HCT116 (cell line): ENCODE measurements at regions not wholly inside any gene's neighbourhood (a gene's known extent, or its start where the extent isn't known, plus 50 kb on each side); places are given as distances from the start of the nearest gene placed in this dataset.

Experiments used
- ATAC-seq: fragments of 200-7000 bp; cut with Tn5 transposase; 2 replicates; pipeline ENCODE4 v1.9.1; 2020; ENCODE audit warnings: mild to moderate bottlenecking, moderate library complexity
- BruUV-seq: library from RNA; stranded (reverse); fragments of 400-500 nt; replicated peaks from 2 replicates; lab custom pipeline; 2021; lab: Mats Ljungman, UMichigan
- CTCF ChIA-PET: fragments of 300-600 bp; sonication (Branson Sonifier 250); formaldehyde crosslinking; loops from one replicate; lab custom pipeline; 2021; ENCODE audit warnings: antibody characterized with exemption; lab: Charles Lee
- POLR2A ChIA-PET: fragments of 300-600, 350-600 bp; sonication (Branson Sonifier 250); formaldehyde crosslinking; loops from one replicate; lab custom pipeline; 2021; ENCODE audit warnings: antibody characterized with exemption; lab: Charles Lee
- RAD21 ChIA-PET, 2 experiments: fragments of 300-600 bp; sonication (Branson Sonifier 250); formaldehyde crosslinking; loops; one replicate each; lab custom pipeline; 2023; ENCODE audit warnings: low total read pairs in 2 of 2; ENCODE audit not compliant: uncharacterized antibody in 2 of 2, unreplicated experiment in 2 of 2, low non-redundant PET in 1 of 2; lab: Charles Lee
- DNase-seq: peaks from one replicate; pipeline ENCODE4 v3.0.0-alpha.2; 2010; ENCODE audit warnings: low read depth, low spot score
- H2AFZ ChIP-seq: fragments of 200-600 bp; shearing (Covaris generic), sonication (generic); 2 replicates; pipeline ENCODE4 v1.6.1; 2017; ENCODE audit warnings: low read depth, mixed run types, mixed read lengths, antibody characterized with exemption, low read length; ENCODE audit not compliant: poor library complexity, severe bottlenecking
- H3K27ac ChIP-seq: 2 replicates; pipeline ENCODE4 v1.5.1; 2012; ENCODE audit warnings: low read depth, low read length
- H3K27me3 ChIP-seq: fragments of 200-600 bp; sonication (generic); 2 replicates; pipeline ENCODE4 v1.6.1; 2016; ENCODE audit warnings: mixed run types, low read length, mixed read lengths; ENCODE audit not compliant: insufficient read depth
- H3K36me3 ChIP-seq, 2 experiments: fragments of 200-500 bp in 1 of 2; fragments of 200-600 bp in 1 of 2; sonication (Bioruptor generic) in 1 of 2; sonication (generic) in 1 of 2; 2 replicates each; pipeline versions ENCODE4 v1.5.1 to v1.6.1; 2014 to 2016; ENCODE audit warnings: low read length in 2 of 2, inconsistent platforms in 1 of 2, mixed read lengths in 1 of 2, mixed run types in 1 of 2; ENCODE audit not compliant: insufficient read depth in 2 of 2, control insufficient read depth in 1 of 2
- H3K4me1 ChIP-seq, 2 experiments: fragments of 200-600 bp in 1 of 2; sonication (generic) in 1 of 2; 2 replicates each; pipeline versions ENCODE4 v1.5.1 to v1.6.1; 2012 to 2017; ENCODE audit warnings: low read length in 2 of 2, inconsistent platforms in 1 of 2, mild to moderate bottlenecking in 1 of 2, mixed read lengths in 1 of 2, mixed run types in 1 of 2, moderate library complexity in 1 of 2; ENCODE audit not compliant: insufficient read depth in 2 of 2, control insufficient read depth in 1 of 2
- H3K4me2 ChIP-seq: fragments of 200-600 bp; sonication (generic); 2 replicates; pipeline ENCODE4 v1.6.1; 2017; ENCODE audit warnings: mixed run types, low read length, mixed read lengths
- H3K4me3 ChIP-seq, 2 experiments: fragments of 200-600 bp in 1 of 2; sonication (generic) in 1 of 2; replicated peaks in 1 of 2; 2 replicates each; pipeline ENCODE4 v1.5.1; 2011 to 2016; ENCODE audit warnings: low read length in 2 of 2, control low read depth in 1 of 2, low read depth in 1 of 2, mild to moderate bottlenecking in 1 of 2, mixed read lengths in 1 of 2, mixed run types in 1 of 2
- H3K79me2 ChIP-seq: fragments of 200-600 bp; sonication (generic); 2 replicates; pipeline ENCODE4 v1.6.1; 2017; ENCODE audit warnings: mild to moderate bottlenecking, mixed run types, low read length, moderate library complexity, mixed read lengths; ENCODE audit not compliant: insufficient read depth
- H3K9ac ChIP-seq: fragments of 200-600 bp; sonication (generic); 2 replicates; pipeline ENCODE4 v1.6.1; 2016; ENCODE audit warnings: low read length, mixed read lengths
- H3K9me2 ChIP-seq: fragments of 200-600 bp; sonication (generic), shearing (Covaris generic); 2 replicates; pipeline ENCODE4 v1.6.1; 2017; ENCODE audit warnings: mixed run types, mild to moderate bottlenecking, moderate library complexity; ENCODE audit not compliant: insufficient read depth
- H3K9me3 ChIP-seq, 2 experiments: fragments of 200-500 bp in 1 of 2; fragments of 200-600 bp in 1 of 2; sonication (Bioruptor generic) in 1 of 2; sonication (generic) in 1 of 2; 2 replicates each; pipeline ENCODE4 v1.6.1; 2014 to 2017; ENCODE audit warnings: low read length in 2 of 2, mixed read lengths in 2 of 2, inconsistent platforms in 1 of 2, low read depth in 1 of 2, mild to moderate bottlenecking in 1 of 2, mixed run types in 1 of 2, moderate library complexity in 1 of 2; ENCODE audit not compliant: control insufficient read depth in 1 of 2, insufficient read depth in 1 of 2
- H4K20me1 ChIP-seq: fragments of 200-600 bp; sonication (generic), shearing (Covaris generic); 2 replicates; pipeline ENCODE4 v1.6.1; 2017; ENCODE audit warnings: mixed run types, mild to moderate bottlenecking, moderate library complexity; ENCODE audit not compliant: insufficient read depth
- CBX3 ChIP-seq: IDR thresholded peaks from 2 replicates; pipeline ENCODE4 v1.6.1; 2012; ENCODE audit warnings: low read depth
- CEBPB ChIP-seq: IDR thresholded peaks from 2 replicates; pipeline ENCODE4 v1.6.1; 2012; ENCODE audit warnings: low read depth
- EZH2 ChIP-seq: fragments of 200-600 bp; sonication (generic); IDR thresholded peaks from 2 replicates; pipeline ENCODE4 v1.6.1; 2017; ENCODE audit warnings: antibody characterized with exemption, mixed run types
- EZH2phosphoT487 ChIP-seq: fragments of 200-600 bp; IDR thresholded peaks from 2 replicates; pipeline ENCODE4 v1.6.1; 2018; ENCODE audit warnings: antibody characterized with exemption, borderline replicate concordance
- FOSL1 ChIP-seq: IDR thresholded peaks from 2 replicates; pipeline ENCODE4 v1.6.1; 2012; ENCODE audit warnings: low read depth
- RAD21 ChIP-seq: IDR thresholded peaks from 2 replicates; pipeline ENCODE4 v1.6.1; 2012; ENCODE audit warnings: low read depth, mild to moderate bottlenecking
- SP1 ChIP-seq: IDR thresholded peaks from 2 replicates; pipeline ENCODE4 v1.6.1; 2012; ENCODE audit warnings: low read depth
- SRF ChIP-seq: IDR thresholded peaks from 2 replicates; pipeline ENCODE4 v1.6.1; 2012; ENCODE audit warnings: low read depth
- YY1 ChIP-seq: IDR thresholded peaks from 2 replicates; pipeline ENCODE4 v1.6.1; 2011; ENCODE audit warnings: low read length, low read depth, moderate library complexity, mild to moderate bottlenecking; ENCODE audit not compliant: insufficient replicate concordance; ENCODE audit errors: extremely low read depth
- intact Hi-C: fragments of 100-400 bp; cut with micrococcal nuclease; formaldehyde crosslinking; loops from 2 replicates; pipeline ENCODE4 v1.10.0; 2022
- TF ChIP-seq, protein P1 (sequence below), 3 experiments: fragments of 200-600 bp in 1 of 3; sonication (generic) in 1 of 3; IDR thresholded peaks in 2 of 3; conservative IDR thresholded peaks in 1 of 3; 2 replicates each; pipeline ENCODE4 v1.5.1; 2012 to 2017; ENCODE audit warnings: low read depth in 2 of 3, low read length in 2 of 3, antibody characterized with exemption in 1 of 3, borderline replicate concordance in 1 of 3, control low read depth in 1 of 3, mild to moderate bottlenecking in 1 of 3, mixed read lengths in 1 of 3, mixed run types in 1 of 3, moderate library complexity in 1 of 3; ENCODE audit not compliant: insufficient read depth in 1 of 3

DNA sequence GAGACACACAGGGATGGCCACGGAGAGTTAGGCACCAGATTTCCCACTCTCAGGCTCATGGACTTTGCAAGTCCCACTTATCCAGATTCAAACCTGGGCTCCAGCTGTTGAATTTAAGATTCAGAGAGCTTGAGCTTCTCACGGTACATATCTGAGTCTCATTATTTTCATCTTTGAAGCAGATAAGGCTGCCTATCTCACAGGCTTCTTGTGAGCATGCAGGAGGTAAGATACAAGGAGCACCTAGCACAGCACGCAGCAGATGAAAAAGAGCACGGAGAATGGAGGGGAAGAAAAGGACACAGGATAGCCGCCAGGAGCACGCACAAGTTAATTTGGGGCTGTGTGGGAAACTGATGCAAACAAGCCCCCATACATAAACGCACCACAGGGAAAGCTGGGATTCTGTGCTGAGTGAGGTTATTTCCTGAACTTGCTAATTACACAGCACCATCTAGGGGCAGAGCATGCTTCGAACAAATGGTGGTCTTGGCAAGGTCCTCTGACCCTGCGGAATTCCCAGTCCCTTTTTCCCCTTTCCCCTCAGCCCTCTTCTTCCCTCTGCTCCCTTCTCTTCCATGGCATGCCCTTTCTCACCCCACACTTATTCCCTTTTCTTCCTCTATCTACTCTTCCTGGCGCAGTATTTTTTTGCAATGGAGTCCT lies 134.7 kb upstream of the VANGL1 start:
- Histone ChIP-seq H4K20me1 (no peaks in the 10 kb centered on the region), H3K9me3 (no peaks in the 10 kb centered on the region), H3K27me3 (no peaks in the 10 kb centered on the region), H3K4me3 (no peak overlapping the region), H3K9me2 (no peaks in the 10 kb centered on the region), H3K9ac (no peak overlapping the region), H3K27ac (no peak overlapping the region), H3K79me2 (no peaks in the 10 kb centered on the region), H3K36me3 (no peaks in the 10 kb centered on the region), H2AFZ (no peak overlapping the region), H3K4me2 (no peak overlapping the region)
- ChIA-PET RAD21 (no interaction called here), POLR2A (no interaction called here), CTCF (interaction anchor here (1.0 kb wide), 1 partner anchor 464 kb away, joined by 3 read pairs; no protein-coding TSS in a partner anchor)
- ATAC-seq = peak; percentile 83
- BruUV-seq = no TSS peak
- intact Hi-C loops = loop anchor here (1.0 kb wide), 1 partner anchor 368 kb away; no protein-coding TSS in a partner anchor
- TF ChIP-seq, protein P1, sequence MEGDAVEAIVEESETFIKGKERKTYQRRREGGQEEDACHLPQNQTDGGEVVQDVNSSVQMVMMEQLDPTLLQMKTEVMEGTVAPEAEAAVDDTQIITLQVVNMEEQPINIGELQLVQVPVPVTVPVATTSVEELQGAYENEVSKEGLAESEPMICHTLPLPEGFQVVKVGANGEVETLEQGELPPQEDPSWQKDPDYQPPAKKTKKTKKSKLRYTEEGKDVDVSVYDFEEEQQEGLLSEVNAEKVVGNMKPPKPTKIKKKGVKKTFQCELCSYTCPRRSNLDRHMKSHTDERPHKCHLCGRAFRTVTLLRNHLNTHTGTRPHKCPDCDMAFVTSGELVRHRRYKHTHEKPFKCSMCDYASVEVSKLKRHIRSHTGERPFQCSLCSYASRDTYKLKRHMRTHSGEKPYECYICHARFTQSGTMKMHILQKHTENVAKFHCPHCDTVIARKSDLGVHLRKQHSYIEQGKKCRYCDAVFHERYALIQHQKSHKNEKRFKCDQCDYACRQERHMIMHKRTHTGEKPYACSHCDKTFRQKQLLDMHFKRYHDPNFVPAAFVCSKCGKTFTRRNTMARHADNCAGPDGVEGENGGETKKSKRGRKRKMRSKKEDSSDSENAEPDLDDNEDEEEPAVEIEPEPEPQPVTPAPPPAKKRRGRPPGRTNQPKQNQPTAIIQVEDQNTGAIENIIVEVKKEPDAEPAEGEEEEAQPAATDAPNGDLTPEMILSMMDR (IDR thresholded peaks at IDR 0.05 in 2 of 3, conservative IDR thresholded peaks at IDR 0.05 in 1 of 3; ENCODE audit: borderline replicate concordance in 1 of 3, insufficient read depth in 1 of 3, low read depth in 2 of 3, low read length in 2 of 3) = peak; percentile 15 to 59 (median 57); a peak in 5 of 6 replicates
- TF ChIP-seq SP1 (no peak), RAD21 (peak; percentile 55; the same call in 1 of the 2 replicates)
- TF ChIP-seq, all 23 proteins: peak for 2
- peak; percentile 29 for DNase-seq
- H3K4me1 ChIP-seq = no peaks in the 10 kb centered on the region

DNA sequence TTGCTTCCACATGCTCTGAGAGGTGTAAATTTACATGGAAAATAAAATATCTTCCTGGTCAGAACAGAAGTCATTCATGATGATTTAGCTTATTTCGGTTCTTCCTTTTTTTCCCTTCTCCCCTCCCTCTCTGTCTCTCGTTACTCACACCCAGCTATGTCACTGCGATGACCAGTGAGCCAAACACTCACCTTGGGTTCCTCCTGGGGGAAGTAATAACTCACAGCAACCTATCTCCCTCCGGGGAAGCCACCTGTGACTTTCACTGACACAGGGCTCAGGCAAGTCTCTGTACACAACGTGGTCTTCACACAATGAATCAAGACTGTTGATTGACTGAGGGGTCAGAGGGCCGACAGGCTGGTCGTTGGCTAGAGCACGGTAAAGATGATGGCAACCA lies 135.3 kb upstream of the VANGL1 start:
- intact Hi-C loops = no loop called here
- RAD21 ChIA-PET = no interaction called here
- H3K4me3 ChIP-seq = no peak overlapping the region
- BruUV-seq = no TSS peak
- H3K4me1 ChIP-seq = no peaks in the 10 kb centered on the region
- H3K27ac ChIP-seq = no peak overlapping the region
- no peaks in the 10 kb centered on the region for H3K9me3 ChIP-seq
- POLR2A ChIA-PET = no interaction called here
- ATAC-seq (no peak), DNase-seq (no peak)
- H3K9ac ChIP-seq = no peak overlapping the region
- no peaks in the 10 kb centered on the region for H3K9me2 ChIP-seq
- CTCF ChIA-PET = interaction anchor here (0.6 to 1.0 kb wide), 3 partner anchors 13 to 464 kb away, joined by 3 read pairs; no protein-coding TSS in a partner anchor
- H4K20me1 ChIP-seq = no peaks in the 10 kb centered on the region
- H3K27me3 ChIP-seq = no peaks in the 10 kb centered on the region
- no peaks in the 10 kb centered on the region for H3K79me2 ChIP-seq
- no peak overlapping the region for H2AFZ ChIP-seq
- TF ChIP-seq YY1 (no peak), CBX3 (no peak), CEBPB (no peak), EZH2phosphoT487 (no peak), SRF (no peak), EZH2 (no peak), FOSL1 (no peak)
- no peak overlapping the region for H3K4me2 ChIP-seq
- H3K36me3 ChIP-seq = no peaks in the 10 kb centered on the region
